ENCODE measurements at regions not wholly inside any gene's neighbourhood (a gene's known extent, or its start where the extent isn't known, plus 50 kb on each side); places are given as distances from the start of the nearest gene placed in this dataset.

DNA sequence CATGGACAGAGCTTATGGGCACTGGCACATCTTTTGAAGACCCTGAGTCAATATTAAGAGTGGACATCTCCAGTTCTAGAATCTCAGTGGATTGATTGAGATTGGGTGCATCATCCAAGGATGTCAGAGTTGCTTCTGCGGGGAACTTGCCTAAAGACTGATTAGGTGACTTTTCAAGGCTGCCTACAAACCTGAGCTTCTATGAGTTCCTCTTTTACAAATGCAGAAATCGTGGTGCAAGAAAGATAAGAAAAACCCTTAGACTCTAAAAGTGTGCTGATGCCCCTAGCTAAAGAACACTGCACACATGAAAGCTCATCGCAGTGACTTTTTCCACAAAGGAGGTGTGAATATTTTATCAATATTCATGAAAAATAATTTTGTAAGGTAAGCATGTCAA, 86.8 kb upstream of the NEDD4L start:
- TF ChIP-seq, protein P1, sequence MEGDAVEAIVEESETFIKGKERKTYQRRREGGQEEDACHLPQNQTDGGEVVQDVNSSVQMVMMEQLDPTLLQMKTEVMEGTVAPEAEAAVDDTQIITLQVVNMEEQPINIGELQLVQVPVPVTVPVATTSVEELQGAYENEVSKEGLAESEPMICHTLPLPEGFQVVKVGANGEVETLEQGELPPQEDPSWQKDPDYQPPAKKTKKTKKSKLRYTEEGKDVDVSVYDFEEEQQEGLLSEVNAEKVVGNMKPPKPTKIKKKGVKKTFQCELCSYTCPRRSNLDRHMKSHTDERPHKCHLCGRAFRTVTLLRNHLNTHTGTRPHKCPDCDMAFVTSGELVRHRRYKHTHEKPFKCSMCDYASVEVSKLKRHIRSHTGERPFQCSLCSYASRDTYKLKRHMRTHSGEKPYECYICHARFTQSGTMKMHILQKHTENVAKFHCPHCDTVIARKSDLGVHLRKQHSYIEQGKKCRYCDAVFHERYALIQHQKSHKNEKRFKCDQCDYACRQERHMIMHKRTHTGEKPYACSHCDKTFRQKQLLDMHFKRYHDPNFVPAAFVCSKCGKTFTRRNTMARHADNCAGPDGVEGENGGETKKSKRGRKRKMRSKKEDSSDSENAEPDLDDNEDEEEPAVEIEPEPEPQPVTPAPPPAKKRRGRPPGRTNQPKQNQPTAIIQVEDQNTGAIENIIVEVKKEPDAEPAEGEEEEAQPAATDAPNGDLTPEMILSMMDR (IDR thresholded peaks at IDR 0.05; ENCODE audit: insufficient read depth, low read depth, low read length, missing control alignments), result no peak
- H3K4me3 ChIP-seq (ENCODE audit: low read depth, low read length), result no peak overlapping the region
- DNase-seq (ENCODE audit: low read depth), result no peak

DNA sequence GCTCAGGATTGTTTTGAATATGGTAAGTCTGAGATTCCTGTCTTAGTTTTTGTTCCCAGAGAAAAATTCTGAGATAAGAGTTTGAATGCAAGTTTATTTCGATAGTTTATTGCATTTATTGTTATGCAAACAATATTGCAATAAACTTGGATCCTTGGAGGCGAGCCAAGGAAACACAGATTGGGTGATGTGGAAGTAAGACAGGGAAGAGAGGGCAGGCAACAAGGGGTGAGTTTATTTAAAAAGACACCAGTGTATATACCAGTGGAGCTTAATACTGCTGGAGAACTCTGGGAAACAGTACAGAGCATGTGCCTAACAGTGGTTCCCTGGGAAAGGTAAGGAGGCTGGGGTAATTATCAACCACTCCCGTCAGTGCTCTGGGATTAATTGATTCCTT, 87.5 kb upstream of the NEDD4L start:
- DNase-seq (ENCODE audit: low read depth), result no peak
- no peak overlapping the region for H3K4me3 ChIP-seq (ENCODE audit: low read depth, low read length)
- TF ChIP-seq, protein P1 (IDR thresholded peaks at IDR 0.05; ENCODE audit: insufficient read depth, low read depth, low read length, missing control alignments), result no peak

DNA sequence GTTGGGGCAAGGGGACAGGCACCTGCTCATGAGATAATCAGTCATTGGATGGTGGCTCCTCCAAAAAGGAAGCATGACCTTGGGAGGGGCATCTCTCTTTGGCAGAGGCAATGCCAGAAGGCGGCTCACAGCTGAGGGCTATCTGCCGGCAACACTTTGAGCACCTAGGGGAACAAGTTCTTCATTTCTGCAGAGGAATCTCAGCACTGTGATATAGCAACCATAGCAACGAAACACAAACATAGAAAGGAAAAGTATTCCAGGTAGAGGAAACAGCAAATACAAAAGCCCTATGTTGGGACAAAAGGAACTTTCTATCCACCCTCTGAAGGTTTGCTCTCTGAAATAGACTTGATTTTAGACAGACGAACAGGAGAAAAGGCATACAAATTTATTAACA, 89.1 kb upstream of the NEDD4L start:
- DNase-seq (ENCODE audit: low read depth), result no peak
- H3K4me3 ChIP-seq (ENCODE audit: low read depth, low read length), result no peak overlapping the region
- TF ChIP-seq, protein P1 (IDR thresholded peaks at IDR 0.05; ENCODE audit: insufficient read depth, low read depth, low read length, missing control alignments), result no peak

DNA sequence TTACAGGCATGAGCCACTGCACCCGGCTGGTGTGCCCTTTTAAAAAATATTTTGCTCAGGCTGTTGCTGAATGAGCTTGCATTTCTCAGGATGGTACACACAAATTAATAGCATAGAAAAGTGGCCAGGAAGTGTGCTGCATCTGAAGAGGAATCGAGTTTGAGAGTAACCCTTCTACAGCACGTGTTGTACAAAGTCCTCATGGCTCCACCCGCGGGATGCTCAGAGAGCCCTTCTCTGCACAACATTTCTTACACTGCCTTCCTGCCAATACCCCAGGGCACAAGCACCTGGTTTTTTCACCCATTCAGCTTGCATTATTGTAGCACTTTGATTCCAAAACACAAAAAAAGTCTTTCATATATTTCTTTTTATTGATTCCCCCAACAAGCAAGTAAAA, 90.1 kb upstream of the NEDD4L start:
- DNase-seq (ENCODE audit: low read depth), result no peak
- TF ChIP-seq, protein P1 (IDR thresholded peaks at IDR 0.05; ENCODE audit: insufficient read depth, low read depth, low read length, missing control alignments), result no peak
- H3K4me3 ChIP-seq (ENCODE audit: low read depth, low read length), result no peak overlapping the region

DNA sequence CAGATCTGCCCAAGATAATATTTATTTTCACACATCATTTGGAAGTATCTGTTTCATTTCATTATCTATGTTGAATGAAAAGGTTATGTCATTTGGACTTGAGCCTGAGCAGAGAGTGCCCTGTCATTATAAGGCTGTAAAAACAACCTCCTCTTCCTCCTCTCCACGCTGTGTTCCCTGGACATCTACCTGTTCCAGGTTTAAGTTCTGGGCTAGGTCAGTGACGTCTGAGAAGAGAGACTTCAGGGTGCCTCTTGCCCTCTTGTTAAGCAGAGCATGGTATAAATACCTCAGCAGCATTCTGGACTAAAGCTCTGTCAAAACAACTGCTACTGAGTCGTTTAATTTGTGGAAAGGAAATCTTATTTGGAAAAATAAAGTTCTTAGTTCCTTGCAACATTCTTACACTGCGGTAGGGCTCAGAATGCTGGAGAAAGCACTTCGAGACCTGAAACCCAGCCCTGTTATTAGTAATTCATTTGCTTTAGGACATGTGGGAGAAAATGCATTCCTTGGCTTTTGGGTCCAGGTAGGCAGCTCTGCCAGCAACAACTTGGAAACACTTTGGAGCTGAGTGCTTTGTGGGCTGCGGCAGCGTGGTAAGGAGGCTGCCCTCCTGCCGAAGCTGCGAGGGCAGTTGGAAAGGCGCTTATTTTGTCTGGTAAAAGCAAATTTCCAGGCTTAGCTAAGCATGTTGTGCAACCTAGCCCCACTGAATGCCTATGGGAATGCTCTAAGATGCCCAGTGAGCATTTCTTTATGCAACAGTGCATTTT, 91.8 kb upstream of the NEDD4L start:
- TF ChIP-seq, protein P1 (IDR thresholded peaks at IDR 0.05; ENCODE audit: insufficient read depth, low read depth, low read length, missing control alignments), result no peak
- no peak for DNase-seq (ENCODE audit: low read depth)
- no peak overlapping the region for H3K4me3 ChIP-seq (ENCODE audit: low read depth, low read length)

DNA sequence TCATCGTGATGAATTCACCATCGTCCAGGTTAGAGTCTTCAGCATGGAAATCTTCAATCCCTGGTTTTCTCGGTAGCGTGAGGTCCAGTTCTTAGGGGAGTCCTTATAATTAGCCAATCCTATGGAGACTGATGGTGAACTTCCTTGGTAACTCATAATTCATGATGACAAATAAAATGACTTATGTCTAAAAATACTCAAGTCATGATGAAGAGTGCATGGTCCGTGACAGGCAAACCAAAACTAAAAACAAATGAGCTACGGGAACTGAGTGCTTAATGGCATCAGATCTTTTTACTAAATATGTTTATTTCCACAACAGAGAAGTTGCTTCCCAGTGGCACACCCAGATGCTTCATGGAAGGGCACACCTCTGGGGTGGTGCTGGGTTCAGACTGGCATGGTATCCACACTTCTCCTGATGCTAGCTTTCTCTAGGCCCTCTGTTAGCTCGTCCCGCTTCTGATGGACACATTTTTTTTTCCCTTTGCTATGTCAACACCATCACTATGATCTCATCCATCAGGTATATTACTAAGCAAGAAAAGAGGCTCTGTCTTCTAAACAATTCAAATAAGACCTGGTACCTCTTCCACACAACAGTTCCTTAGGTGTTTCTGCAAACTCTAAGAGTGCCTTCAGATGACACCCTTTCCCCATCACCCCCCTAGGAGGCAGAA, 92.8 kb upstream of the NEDD4L start:
- H3K4me3 ChIP-seq (ENCODE audit: low read depth, low read length), result no peak overlapping the region
- TF ChIP-seq, protein P1 (IDR thresholded peaks at IDR 0.05; ENCODE audit: insufficient read depth, low read depth, low read length, missing control alignments), result no peak
- DNase-seq (ENCODE audit: low read depth), result peak; percentile 35
